ENCODE measurements at regions not wholly inside any gene's neighbourhood (a gene's known extent, or its start where the extent isn't known, plus 50 kb on each side); places are given as distances from the start of the nearest gene placed in this dataset.

DNA sequence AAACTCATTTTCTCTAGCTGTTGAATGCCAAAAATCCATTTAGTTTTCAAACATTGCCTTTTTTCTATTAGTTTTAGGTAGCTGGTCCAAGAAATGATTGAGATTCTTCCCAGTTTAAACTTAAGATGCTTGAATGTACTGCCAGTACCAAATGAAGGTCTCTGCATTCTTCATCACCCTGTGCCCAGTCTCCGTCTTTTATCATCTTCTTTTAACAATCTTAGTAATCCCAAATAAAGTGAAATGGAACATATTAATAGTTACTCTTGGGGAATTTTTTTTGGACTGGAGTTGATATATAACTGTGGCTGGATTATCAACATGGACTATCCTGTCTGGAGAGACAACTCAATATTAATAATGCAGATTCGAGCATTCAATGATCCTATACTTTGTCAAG lies 54.1 kb upstream of the PCED1B start:
- Histone ChIP-seq H3K9me3 (no peaks in the 10 kb centered on the region), H3K27ac (no peak overlapping the region), H3K4me1 (peaks cover 3% of the 10 kb centered on the region), H3K27me3 (ENCODE audit: insufficient read depth in 3 of 3, low read length in 2 of 3) (no peaks in the 10 kb centered on the region), H3K36me3 (ENCODE audit: insufficient read depth in 1 of 2, low read depth in 1 of 2) (no peaks in the 10 kb centered on the region), H3K4me3 (no peak overlapping the region)
- DNase-seq (no peak), ATAC-seq (no peak)
- 55 to 71% (median 69%) methylated on average over 2 of the region's 2 CpGs for WGBS, 3 donors
- intact Hi-C loops (cut with DNase I): loop anchor here in 1 of 2 donors (10.0 kb wide), 1 partner anchor 691 kb away; no protein-coding TSS in a partner anchor
- TF ChIP-seq CTCF (IDR thresholded peaks at IDR 0.05): no peak

GRCh38 chr12:47025798-47026197 lies 53.6 kb upstream of the PCED1B start:
- Histone ChIP-seq H3K27ac (no peak overlapping the region), H3K4me3 (no peak overlapping the region), H3K27me3 (ENCODE audit: insufficient read depth in 3 of 3, low read length in 2 of 3) (no peaks in the 10 kb centered on the region), H3K9me3 (no peaks in the 10 kb centered on the region), H3K36me3 (ENCODE audit: insufficient read depth in 1 of 2, low read depth in 1 of 2) (no peaks in the 10 kb centered on the region), H3K4me1 (peaks cover 3% of the 10 kb centered on the region)
- ATAC-seq (no peak), DNase-seq (no peak)
- no peak for TF ChIP-seq CTCF (IDR thresholded peaks at IDR 0.05)
- 90 to 96% (median 93%) methylated on average over 2 of the region's 2 CpGs for WGBS, 3 donors
- intact Hi-C loops (cut with DNase I): loop anchor here in 1 of 2 donors (10.0 kb wide), 1 partner anchor 691 kb away; no protein-coding TSS in a partner anchor

DNA sequence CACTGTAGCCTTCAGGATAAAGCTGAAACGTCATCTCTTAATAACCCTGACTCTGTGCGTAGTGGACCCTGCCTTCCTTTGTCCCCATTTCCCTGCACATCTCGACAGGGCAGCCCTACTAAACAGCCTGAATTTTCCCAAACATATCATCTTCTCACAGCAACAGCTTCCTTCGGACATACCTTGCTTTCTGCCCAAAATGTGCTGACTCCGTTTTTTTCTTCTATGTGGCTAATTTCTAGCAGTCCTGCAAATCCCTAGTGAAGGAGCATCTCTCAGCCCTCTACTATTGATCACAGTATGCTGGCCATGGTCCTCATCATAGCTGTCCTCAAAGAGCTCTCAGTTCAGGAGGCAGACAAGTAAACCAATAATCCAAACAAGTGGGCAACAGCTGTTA lies 53.1 kb upstream of the PCED1B start:
- H3K4me1 ChIP-seq: peaks cover 3% of the 10 kb centered on the region
- no peak overlapping the region for H3K4me3 ChIP-seq
- no peak for DNase-seq
- H3K27me3 ChIP-seq (ENCODE audit: insufficient read depth in 3 of 3, low read length in 2 of 3): no peaks in the 10 kb centered on the region
- H3K36me3 ChIP-seq (ENCODE audit: insufficient read depth in 1 of 2, low read depth in 1 of 2): no peaks in the 10 kb centered on the region
- intact Hi-C loops (cut with DNase I): loop anchor here in 1 of 2 donors (10.0 kb wide), 1 partner anchor 691 kb away; no protein-coding TSS in a partner anchor
- no peak for ATAC-seq
- WGBS, 3 donors: 66 to 73% (median 69%) methylated on average over 5 of the region's 5 CpGs
- no peak for TF ChIP-seq CTCF (IDR thresholded peaks at IDR 0.05)
- no peaks in the 10 kb centered on the region for H3K9me3 ChIP-seq
- H3K27ac ChIP-seq: no peak overlapping the region

Data from psoas muscle (tissue), 7 donors.